Fibroblast of skin of left biceps (primary cell): ENCODE measurements at regions not wholly inside any gene's neighbourhood (a gene's known extent, or its start where the extent isn't known, plus 50 kb on each side); places are given as distances from the start of the nearest gene placed in this dataset.
"Not testable (repeated sequence)": the region's sequence is repeated elsewhere in the genome, so short reads cannot be mapped to it uniquely, and the experiment has no call there.

ENCODE experiments used
- DNase-seq, 2 experiments: peaks; one replicate each; pipeline ENCODE4 v3.0.0-alpha.2; 2013; ENCODE audit warnings: low read depth in 2 of 2

- no peak for DNase-seq
These were observed 63.3 kb downstream of the POU4F1 start for GRCh38 chr13:78540058-78540457.

- not testable (repeated sequence) for DNase-seq
These were observed 77.3 kb downstream of the POU4F1 start for GRCh38 chr13:78526044-78526443.

DNA sequence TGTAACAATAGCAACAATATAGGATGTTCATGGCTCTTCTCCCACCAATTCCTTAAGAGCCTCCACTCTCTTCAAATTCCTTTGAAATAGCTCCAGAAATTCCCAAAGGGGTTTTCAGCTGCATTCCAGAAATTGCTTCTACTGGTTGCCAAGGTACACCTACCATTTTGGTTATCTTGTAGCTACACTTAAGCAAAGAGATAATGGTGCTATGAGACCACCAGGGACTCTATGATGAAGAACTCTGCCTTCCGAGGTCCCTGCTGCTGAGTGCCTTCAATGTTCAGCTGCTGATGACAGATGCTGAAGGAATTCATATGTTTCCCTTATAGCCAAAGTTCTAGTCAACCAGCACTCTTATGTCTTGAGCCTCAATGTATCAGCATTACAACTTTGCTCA is 78.4 kb downstream of the POU4F1 start:
- no peak for DNase-seq

GRCh38 chr13:78521091-78521490 is 82.3 kb downstream of the POU4F1 start:
- no peak for DNase-seq

DNA sequence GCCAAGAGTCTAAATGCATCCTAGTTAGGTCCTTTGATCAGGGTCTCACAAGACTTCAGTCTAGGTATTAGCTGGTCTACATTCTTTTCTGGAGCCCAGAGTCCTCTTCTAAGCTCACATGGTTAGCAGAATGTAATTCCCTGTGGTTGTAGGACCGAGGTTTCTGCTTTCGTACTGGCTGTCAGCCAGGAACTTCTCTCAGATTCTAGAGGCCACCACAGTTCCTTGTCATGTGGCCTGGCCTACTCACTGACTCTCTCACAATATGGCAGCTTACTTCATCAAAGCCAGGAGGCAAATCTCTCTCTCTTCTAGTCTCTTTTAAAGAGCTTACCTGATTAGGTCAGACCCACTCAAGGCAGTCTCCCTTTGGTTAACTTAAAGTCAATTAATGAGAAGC is 82.9 kb downstream of the POU4F1 start:
- no peak for DNase-seq

- not testable (repeated sequence) for DNase-seq
These were observed 84.9 kb downstream of the POU4F1 start for GRCh38 chr13:78518482-78518881.

GRCh38 chr13:78499802-78500201 is 103.5 kb downstream of the POU4F1 start:
- DNase-seq, result no peak

GRCh38 chr13:78497702-78498355 is 105.5 kb downstream of the POU4F1 start:
- no peak for DNase-seq

- no peak for DNase-seq
These were observed 111.4 kb downstream of the POU4F1 start for GRCh38 chr13:78491978-78492377.

DNA sequence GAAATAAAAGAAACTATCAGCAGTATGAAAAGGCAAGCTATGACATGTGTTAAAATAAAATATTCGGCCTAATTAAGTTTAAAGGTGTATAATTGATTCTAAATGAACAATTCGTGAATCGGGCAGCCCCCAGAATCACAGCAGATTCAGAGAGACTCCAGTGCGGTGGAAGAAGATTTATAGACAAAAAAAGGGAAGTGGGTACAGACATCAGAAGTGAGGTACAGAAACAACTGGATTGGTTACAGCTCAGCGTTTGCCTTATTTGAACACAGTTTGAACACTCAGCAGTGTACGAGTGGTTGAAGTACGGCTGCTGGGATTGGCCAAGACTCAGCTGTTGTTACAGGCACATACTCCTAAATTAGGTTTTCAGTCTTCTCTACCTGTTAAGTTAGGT is 113.1 kb downstream of the POU4F1 start:
- DNase-seq, result not testable (repeated sequence)

GRCh38 chr13:78487707-78488106 is 115.6 kb downstream of the POU4F1 start:
- DNase-seq, result no peak

DNA sequence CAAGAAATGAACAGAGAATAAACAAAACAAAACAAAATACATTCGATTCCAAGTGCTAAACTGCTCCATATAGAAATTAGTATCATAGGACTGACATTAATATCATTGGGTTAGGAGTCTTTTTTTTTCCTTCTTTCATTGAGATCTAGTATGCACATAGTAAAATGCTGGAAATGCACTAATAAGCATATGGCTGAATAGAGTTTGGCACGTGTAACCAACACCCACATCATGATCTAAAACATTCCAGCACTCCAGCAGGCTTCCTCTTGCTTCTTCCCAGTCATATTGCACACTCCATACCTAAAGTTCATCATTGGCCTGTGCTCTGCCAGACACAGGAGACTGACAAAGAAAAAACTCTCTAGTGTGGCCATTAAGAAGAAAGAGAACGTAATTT is 117.5 kb downstream of the POU4F1 start:
- DNase-seq, result no peak

- no peak for DNase-seq
These were observed 125.2 kb downstream of the POU4F1 start for GRCh38 chr13:78478183-78478582.

DNA sequence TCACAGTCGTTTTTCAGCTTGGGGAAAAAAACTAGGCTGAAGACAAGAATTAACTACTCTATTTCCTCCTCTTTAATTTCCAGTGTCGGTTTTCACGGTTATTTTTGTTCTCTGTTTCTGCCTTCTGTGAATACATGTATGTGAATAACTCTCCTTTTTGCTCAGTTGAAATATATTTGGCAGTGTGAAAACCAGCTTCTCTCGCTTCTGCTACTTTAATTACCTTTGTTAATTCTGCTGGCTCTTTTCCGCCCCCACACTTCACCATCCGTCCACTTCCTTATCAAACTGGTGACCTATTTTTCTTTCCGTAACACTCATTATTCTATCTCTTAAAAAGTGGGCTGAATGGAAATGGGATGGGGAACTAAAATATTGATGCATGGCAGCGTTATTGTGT is 126.4 kb downstream of the POU4F1 start:
- DNase-seq, result no peak

GRCh38 chr13:78468621-78469020 is 134.7 kb downstream of the POU4F1 start:
- DNase-seq, result no peak

DNA sequence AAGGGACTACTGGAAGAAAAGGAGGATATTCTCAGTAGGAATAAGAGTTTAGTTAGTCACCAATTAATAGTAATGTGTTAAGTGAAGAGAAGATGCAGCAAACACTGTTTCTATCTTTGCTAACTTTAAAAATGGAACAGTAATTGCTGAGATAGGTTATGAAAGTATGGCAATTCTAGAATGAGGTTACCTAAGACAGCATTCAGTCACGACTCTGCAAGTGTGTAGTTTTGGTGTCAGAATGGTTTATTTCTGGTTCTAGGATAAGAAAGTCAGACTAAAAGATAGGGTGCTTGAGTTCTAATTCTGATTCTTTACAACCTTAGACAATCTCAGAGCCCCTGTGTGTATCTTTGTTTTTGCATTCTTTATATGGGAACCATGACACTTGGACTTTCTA is 138.1 kb downstream of the POU4F1 start:
- DNase-seq, result no peak

GRCh38 chr13:78460176-78460575 is 143.2 kb downstream of the POU4F1 start:
- no peak for DNase-seq

DNA sequence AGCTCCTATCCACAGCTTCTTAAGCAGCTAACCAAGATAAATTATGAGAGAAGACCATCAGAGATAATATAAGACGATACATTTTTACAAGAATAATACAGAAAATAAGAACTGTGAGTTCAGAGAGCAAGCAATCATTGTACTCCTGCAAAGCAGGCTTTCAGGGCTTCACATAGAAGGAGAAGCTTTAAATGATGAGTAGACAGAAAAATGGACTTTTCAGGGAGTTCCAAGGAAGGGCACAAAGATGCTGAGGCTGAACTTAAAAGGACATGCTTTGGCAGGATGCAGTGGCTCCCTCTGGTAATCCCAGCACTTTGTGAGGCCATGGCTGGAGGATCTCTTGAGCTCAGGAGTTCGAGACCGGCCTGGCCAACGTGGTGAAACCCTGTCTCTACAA is 159.5 kb downstream of the POU4F1 start:
- no peak for DNase-seq

- no peak for DNase-seq
These were observed 165.6 kb downstream of the POU4F1 start for GRCh38 chr13:78437781-78438180.

GRCh38 chr13:78436311-78436710 is 167.0 kb downstream of the POU4F1 start:
- DNase-seq, result no peak

DNA sequence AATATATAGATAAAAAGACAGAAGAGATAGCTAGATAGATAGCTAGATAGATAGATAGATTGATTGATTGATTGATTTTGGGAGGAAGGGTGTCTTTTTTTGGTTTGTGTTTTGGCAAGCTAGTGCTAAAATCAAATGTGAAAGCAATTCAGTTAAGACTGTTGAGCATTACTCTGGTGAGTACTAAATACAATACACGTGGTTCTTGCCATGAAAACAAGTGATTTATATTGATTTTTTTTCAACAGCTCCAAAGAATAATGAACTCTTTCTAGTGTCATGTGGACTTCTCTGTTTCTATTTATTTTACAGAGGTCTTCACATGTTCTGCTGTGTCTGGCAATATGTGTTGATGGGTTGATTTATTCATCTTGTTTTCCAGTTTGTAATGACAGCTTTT is 172.0 kb downstream of the POU4F1 start:
- no peak for DNase-seq

DNA sequence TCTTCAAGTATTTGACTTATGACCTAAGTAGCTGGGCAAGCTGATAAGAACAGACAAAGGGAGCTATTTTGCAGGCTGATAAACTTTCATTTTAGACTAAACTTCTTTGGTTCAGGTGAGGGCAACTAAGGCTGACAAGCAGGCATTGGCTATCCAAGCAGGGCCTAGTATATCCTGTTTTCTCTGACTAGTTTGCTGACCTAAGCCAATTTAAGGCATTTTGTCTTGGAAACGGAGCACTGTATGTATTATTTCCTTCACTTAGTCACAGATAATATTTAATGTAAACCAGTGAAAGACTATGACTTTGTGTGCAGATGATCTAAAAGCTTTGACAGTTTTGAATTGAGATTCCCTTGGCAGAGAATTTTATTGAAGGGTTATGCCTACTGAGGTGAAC is 172.5 kb downstream of the POU4F1 start:
- no peak for DNase-seq

DNA sequence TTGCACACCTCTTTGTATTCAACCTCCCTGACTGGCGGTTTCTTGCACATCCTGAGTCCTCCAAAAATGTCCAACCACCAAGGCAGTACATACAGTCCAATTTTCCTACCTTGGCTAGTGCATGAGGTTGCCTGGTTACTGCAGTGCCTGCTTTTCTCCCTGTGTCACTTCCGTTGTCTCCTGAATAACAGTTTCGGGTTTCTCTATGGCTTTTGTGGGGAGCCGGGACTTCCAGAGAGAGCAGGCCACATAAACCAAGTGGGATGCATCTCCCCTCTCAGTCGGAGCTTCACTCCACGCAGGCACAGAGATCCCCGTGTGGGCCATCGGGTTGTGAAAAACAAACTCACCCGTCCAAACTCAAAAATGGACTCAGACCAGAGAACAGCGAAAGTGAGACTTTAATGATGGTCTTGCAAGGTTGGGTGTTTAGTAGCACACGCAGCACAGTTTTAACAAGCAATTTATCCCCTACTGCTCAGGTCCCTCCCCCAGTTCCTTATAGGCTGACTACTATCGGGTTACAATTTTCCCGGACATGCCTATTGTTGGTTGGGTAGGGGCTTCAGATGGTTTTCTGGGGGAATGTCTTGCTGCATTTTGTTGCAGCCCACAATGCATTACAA is 173.1 kb downstream of the POU4F1 start:
- no peak for DNase-seq

DNA sequence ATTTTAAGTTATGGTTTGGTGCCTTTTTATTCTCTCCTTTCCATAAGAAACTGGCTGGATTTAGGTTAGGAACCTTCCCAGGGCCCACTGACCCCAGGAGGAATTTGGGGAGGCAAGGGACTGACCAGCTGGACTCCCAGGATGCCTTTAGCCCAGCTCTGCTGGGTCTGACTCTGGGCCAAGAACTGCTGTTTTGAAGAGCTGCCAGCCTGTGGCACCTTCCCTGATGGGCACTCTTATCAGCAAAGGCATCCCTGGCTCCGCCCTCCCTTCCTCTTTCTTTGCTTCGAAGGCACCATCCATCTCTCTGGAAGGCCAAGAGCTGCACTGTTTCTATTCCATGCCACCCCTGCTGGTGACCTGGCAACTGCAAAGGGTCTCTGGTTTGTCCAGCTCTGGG is 174.7 kb downstream of the POU4F1 start:
- no peak for DNase-seq
